Thoracic aorta (tissue), 2 donors: ENCODE measurements at regions not wholly inside any gene's neighbourhood (a gene's known extent, or its start where the extent isn't known, plus 50 kb on each side); places are given as distances from the start of the nearest gene placed in this dataset.

Experiments used
- ATAC-seq: fragments of 150-250 bp; one replicate; pipeline ENCODE4 v1.8.0; 2017; ENCODE audit warnings: low read depth; ENCODE audit not compliant: insufficient number of reproducible peaks, low FRiP score
- DNase-seq: peaks from one replicate; pipeline ENCODE4 v3.0.0-alpha.2; 2020; ENCODE audit warnings: low spot score
- H3K27ac ChIP-seq, 2 donors: fragments of 200-600 bp; sonication (generic); 1 replicate in 1 of 2; 2 replicates in 1 of 2; pipeline ENCODE4 v1.5.1; 2016; ENCODE audit warnings: mild to moderate bottlenecking in 2 of 2, moderate library complexity in 2 of 2
- H3K27me3 ChIP-seq: fragments of 200-600 bp; sonication (generic); replicated peaks from 2 replicates; pipeline ENCODE4 v1.6.0; 2016; ENCODE audit warnings: mild to moderate bottlenecking; ENCODE audit not compliant: insufficient read depth
- H3K36me3 ChIP-seq: fragments of 200-600 bp; sonication (generic); one replicate; pipeline ENCODE4 v1.5.1; 2016
- H3K4me1 ChIP-seq, 2 donors: fragments of 200-600 bp; sonication (generic); 1 replicate in 1 of 2; 2 replicates in 1 of 2; pipeline versions ENCODE4 v1.5.1 to v1.6.0; 2016; ENCODE audit warnings: low read depth in 2 of 2, mild to moderate bottlenecking in 1 of 2; ENCODE audit not compliant: control insufficient read depth in 1 of 2
- H3K4me3 ChIP-seq: fragments of 200-600 bp; sonication (generic); 2 replicates; pipeline ENCODE4 v1.5.1; 2016; ENCODE audit warnings: mild to moderate bottlenecking
- H3K9me3 ChIP-seq: fragments of 200-600 bp; sonication (generic); 2 replicates; pipeline ENCODE4 v1.5.1; 2016
- TF ChIP-seq, protein P1 (sequence below): fragments of 200-600 bp; sonication (generic); IDR thresholded peaks from one replicate; pipeline ENCODE4 v1.5.1; 2019; ENCODE audit warnings: antibody characterized with exemption

DNA sequence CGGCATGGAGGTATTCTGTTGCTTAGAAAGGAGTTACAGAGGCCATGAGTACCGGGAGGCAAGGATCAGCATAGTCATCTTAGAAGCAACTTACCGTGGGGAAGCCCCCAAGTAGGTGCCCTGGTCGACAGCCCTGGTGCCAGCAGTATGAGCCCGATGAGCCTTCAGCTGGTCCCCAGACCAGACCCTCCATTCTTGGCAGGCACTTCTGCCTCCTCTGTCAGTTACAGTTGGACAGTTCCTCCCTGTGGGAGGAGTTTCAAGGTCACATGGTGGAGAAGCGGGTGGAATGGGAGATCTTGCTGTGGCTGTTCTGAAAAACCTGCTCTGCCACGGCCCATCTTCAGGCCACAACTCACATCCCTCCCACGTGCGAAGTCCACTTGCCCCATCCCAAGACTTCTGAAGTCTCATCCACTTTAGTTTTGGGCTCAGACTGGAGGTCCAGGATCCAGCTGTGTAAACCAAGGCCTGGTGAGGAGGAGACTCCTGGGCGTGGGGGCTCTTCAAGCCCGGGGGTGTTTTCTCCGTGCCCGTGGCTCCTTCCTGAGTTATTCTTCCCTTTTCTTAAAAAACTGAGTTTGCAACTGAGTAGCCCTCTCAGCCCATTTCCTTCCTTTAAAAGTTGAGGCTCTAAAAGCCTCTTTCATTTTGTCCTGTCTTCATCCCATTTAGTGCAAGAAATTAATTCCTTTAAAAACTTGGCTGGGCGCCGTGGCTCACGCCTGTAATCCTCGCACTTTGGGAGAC, 133.5 kb downstream of the SEC14L1 start:
- ATAC-seq (no peak), DNase-seq (no peak)
- no peaks in the 10 kb centered on the region for H3K36me3 ChIP-seq
- TF ChIP-seq, protein P1, sequence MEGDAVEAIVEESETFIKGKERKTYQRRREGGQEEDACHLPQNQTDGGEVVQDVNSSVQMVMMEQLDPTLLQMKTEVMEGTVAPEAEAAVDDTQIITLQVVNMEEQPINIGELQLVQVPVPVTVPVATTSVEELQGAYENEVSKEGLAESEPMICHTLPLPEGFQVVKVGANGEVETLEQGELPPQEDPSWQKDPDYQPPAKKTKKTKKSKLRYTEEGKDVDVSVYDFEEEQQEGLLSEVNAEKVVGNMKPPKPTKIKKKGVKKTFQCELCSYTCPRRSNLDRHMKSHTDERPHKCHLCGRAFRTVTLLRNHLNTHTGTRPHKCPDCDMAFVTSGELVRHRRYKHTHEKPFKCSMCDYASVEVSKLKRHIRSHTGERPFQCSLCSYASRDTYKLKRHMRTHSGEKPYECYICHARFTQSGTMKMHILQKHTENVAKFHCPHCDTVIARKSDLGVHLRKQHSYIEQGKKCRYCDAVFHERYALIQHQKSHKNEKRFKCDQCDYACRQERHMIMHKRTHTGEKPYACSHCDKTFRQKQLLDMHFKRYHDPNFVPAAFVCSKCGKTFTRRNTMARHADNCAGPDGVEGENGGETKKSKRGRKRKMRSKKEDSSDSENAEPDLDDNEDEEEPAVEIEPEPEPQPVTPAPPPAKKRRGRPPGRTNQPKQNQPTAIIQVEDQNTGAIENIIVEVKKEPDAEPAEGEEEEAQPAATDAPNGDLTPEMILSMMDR, result no peak
- H3K9me3 ChIP-seq, result no peaks in the 10 kb centered on the region
- no peaks in the 10 kb centered on the region for H3K27me3 ChIP-seq
- H3K4me3 ChIP-seq, result no peak overlapping the region
- no peak overlapping the region for H3K27ac ChIP-seq
- no peaks in the 10 kb centered on the region for H3K4me1 ChIP-seq

DNA sequence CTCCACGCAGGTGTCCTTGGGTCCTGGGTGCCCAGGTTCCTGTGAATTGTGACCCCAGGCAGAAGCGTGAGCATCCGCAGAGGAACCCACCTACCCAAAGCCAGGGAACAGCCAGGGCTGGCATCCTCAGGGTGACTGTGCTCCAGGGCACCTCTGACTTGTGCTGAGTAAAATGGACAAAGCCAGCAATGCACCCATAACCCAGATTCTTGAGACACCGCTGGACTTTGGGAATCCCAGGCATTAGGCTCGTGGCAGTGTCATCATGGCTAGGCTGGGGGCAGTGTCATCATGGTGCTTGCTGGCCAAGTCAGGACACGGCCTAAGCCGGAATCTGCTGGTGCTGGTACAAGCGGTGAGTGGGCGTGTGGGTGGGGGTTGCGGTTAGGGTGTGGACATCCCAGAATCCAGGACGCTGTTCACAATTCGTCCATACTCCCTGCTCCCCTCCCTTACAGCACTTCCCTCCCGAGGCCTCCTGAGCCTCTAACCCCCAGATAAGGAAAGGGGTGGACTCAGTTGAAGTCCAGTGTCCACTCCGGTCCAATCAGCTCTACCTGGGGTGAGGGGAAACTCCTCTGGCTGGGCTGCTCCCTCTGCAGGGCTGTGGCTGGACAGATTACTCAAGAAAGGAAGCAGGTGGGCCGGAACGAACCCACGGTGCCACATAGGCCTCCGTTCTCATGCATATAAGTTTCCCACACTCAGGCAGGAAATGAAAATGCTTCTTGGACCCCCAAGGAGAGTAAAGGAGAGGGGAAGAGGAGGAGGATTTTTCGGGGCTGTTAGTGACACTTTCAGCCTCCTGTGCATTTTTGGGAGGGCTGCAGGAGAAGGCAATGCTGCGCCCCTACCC, 138.9 kb downstream of the SEC14L1 start:
- DNase-seq, result no peak
- no peaks in the 10 kb centered on the region for H3K9me3 ChIP-seq
- TF ChIP-seq, protein P1, result no peak
- peaks cover 5 to 12% of the 10 kb centered on the region in 2 donors for H3K4me1 ChIP-seq
- no peak overlapping the region for H3K27ac ChIP-seq
- no peak for ATAC-seq
- peaks cover 4% of the 10 kb centered on the region for H3K27me3 ChIP-seq
- H3K36me3 ChIP-seq, result no peaks in the 10 kb centered on the region
- no peak overlapping the region for H3K4me3 ChIP-seq

DNA sequence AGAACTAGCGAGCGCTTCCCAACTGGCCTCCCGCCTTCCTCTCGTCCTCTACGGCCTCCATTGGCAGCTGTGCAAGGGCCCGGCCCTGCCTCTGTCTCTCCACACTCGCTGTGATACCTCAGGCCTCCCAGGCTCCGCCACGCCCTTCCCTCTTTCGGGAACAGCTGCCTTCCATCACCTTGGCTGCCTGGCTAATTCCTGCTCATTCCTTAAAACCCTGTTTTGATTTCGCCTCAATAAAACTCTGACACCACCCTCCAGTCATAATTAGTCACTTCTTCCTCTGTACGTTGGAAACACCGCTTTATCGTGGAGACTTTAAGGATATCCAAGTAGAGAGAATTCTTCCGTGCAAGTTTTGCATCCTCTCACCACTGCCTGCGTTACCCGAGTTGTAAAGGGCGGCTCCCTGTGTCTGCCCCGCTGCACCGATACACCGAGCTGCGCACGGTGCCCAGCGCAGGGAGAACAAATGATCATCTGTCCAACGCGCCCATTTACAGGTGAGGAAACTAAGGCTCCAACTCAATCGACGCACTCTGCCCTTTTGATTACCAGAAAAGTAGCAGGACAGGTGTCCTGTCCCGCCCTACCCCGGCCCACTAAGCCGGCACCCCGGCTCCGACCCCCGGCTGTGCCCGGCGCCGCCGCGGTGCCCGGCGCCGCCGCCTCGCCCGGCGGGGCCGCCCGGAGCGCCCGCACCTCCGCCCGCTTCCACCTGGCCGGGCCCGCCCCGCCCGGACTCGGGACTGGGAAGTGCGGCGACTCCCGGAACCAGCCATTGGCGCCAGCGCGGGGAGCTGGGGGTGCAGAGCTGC, 139.7 kb downstream of the SEC14L1 start:
- H3K27ac ChIP-seq, result no peak overlapping the region
- no peaks in the 10 kb centered on the region for H3K36me3 ChIP-seq
- H3K4me3 ChIP-seq, result peak overlapping the region; percentile 71
- TF ChIP-seq, protein P1, result no peak
- H3K4me1 ChIP-seq, result peaks cover 5 to 12% of the 10 kb centered on the region in 2 donors
- DNase-seq (no peak), ATAC-seq (no peak)
- H3K9me3 ChIP-seq, result no peaks in the 10 kb centered on the region
- H3K27me3 ChIP-seq, result peaks cover 4% of the 10 kb centered on the region

DNA sequence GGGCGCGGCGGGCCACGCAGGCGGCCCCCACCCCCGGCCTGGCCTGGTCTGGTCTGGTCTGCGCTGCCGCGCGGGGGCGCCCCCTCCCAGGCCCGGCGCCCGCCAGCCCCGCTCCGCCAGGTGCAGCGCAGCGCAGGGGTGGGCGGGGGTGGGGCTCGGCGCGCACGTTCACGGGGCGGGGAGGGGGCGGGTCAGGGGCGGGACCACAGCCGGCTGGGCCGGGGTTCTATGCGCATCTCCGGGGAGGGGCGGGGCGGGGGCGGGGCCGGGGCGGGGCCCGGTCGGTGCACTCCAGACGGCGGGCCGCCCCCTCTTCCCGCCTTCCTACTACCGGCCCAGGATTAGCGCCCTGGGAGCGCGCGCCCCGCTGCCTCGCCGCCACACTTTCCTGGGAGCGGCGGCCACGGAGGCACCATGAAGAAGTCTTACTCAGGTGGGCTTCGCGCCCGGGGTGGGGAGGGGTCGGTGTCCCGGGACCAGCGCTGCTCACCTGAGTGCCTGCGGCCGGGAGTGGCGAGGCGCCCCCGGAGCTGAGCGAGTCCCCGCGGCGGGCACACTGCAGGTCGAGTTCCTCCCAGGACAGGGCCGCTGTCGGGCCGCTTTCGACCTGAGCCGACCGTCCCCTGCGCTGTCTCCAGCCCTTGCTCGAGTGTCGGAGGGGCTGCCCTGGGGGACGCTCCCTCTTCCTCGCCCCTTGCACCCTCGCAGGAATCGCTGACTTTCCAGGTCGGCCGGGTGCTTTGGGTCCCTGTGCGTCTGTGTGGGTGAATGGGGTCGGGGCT, 140.5 kb downstream of the SEC14L1 start:
- Histone ChIP-seq H3K4me1 (peaks cover 5 to 15% of the 10 kb centered on the region in 2 donors), H3K27ac (no peak overlapping the region), H3K4me3 (peak overlapping the region; percentile 71), H3K36me3 (no peaks in the 10 kb centered on the region), H3K27me3 (peaks cover 4% of the 10 kb centered on the region), H3K9me3 (no peaks in the 10 kb centered on the region)
- no peak for DNase-seq
- TF ChIP-seq, protein P1, result no peak
- no peak for ATAC-seq
